Thymus (tissue), 11 donors: ENCODE measurements at regions not wholly inside any gene's neighbourhood (a gene's known extent, or its start where the extent isn't known, plus 50 kb on each side); places are given as distances from the start of the nearest gene placed in this dataset.
A peak's percentile ranks its signal among the peaks of the same experiment; 100 is the strongest.

ENCODE experiments used
- DNase-seq, 9 donors: peaks; one replicate each; pipeline ENCODE4 v3.0.0-alpha.2; 2013; ENCODE audit warnings: low spot score in 9 of 9, low read depth in 6 of 9, missing footprints in 1 of 9
- H3K27ac ChIP-seq, 2 donors: one replicate each; pipeline ENCODE4 v1.5.1; 2013; ENCODE audit warnings: control low read depth in 1 of 2, low read depth in 1 of 2, low read length in 1 of 2, mild to moderate bottlenecking in 1 of 2, moderate library complexity in 1 of 2
- H3K27me3 ChIP-seq, 2 donors: one replicate each; pipeline ENCODE4 v1.5.1; 2013; ENCODE audit warnings: low read length in 1 of 2; ENCODE audit not compliant: control insufficient read depth in 2 of 2, insufficient read depth in 1 of 2
- H3K36me3 ChIP-seq, 2 donors: one replicate each; pipeline ENCODE4 v1.5.1; 2013; ENCODE audit warnings: low read length in 1 of 2, mild to moderate bottlenecking in 1 of 2, moderate library complexity in 1 of 2; ENCODE audit not compliant: control insufficient read depth in 2 of 2, insufficient read depth in 2 of 2
- H3K4me1 ChIP-seq, 2 donors: one replicate each; pipeline ENCODE4 v1.5.1; 2013; ENCODE audit warnings: low read length in 2 of 2; ENCODE audit not compliant: control insufficient read depth in 2 of 2, insufficient read depth in 2 of 2
- H3K4me3 ChIP-seq, 2 donors: one replicate each; pipeline ENCODE4 v1.5.1; 2013; ENCODE audit warnings: low read length in 2 of 2, control low read depth in 1 of 2, mild to moderate bottlenecking in 1 of 2
- H3K9me3 ChIP-seq, 2 donors: one replicate each; pipeline ENCODE4 v1.5.1; 2013; ENCODE audit warnings: low read length in 1 of 2, mild to moderate bottlenecking in 1 of 2; ENCODE audit not compliant: control insufficient read depth in 2 of 2, insufficient read depth in 1 of 2
- WGBS: extraction: QIAGEN DNeasy Blood & Tissue Kit; methylation state at CpG from one replicate; pipeline ENCODE4 v1.1.7; 2013; 5-methylcytosine and 5-hydroxymethylcytosine counted together
- donor health status: healthy.

- Histone ChIP-seq H3K4me1 (peaks cover 39 to 49% of the 10 kb centered on the region in 2 donors), H3K4me3 (no peak overlapping the region), H3K9me3 (no peaks in the 10 kb centered on the region), H3K36me3 (no peaks in the 10 kb centered on the region), H3K27ac (no peak overlapping the region), H3K27me3 (peaks cover 0 to 16% of the 10 kb centered on the region in 2 donors)
- 71% methylated on average over 7 of the region's 7 CpGs for WGBS
- peak in 1 of 9 donors; percentile 37 for DNase-seq
Observed at GRCh38 chr3:14303336-14304100, 98.9 kb upstream of the SLC6A6 start.

GRCh38 chr3:14304101-14305045 lies 98.0 kb upstream of the SLC6A6 start:
- WGBS, result 90% methylated on average over 9 of the region's 9 CpGs
- Histone ChIP-seq H3K36me3 (no peaks in the 10 kb centered on the region), H3K27me3 (peaks cover 0 to 12% of the 10 kb centered on the region in 2 donors), H3K27ac (no peak overlapping the region), H3K4me3 (no peak overlapping the region), H3K4me1 (peaks cover 37 to 44% of the 10 kb centered on the region in 2 donors), H3K9me3 (no peaks in the 10 kb centered on the region)
- DNase-seq, result no peak

GRCh38 chr3:14305324-14305723 lies 97.1 kb upstream of the SLC6A6 start:
- Histone ChIP-seq H3K27ac (no peak overlapping the region), H3K4me1 (peaks cover 37 to 44% of the 10 kb centered on the region in 2 donors), H3K36me3 (no peaks in the 10 kb centered on the region), H3K27me3 (peaks cover 0 to 12% of the 10 kb centered on the region in 2 donors), H3K9me3 (no peaks in the 10 kb centered on the region), H3K4me3 (no peak overlapping the region)
- 76% methylated on average over 8 of the region's 8 CpGs for WGBS
- no peak for DNase-seq

- peaks cover 0 to 16% of the 10 kb centered on the region in 2 donors for H3K27me3 ChIP-seq
- WGBS, result 52% methylated on average over 10 of the region's 10 CpGs
Observed at GRCh38 chr3:14306142-14306541, 96.3 kb upstream of the SLC6A6 start.

GRCh38 chr3:14307656-14308302 lies 94.6 kb upstream of the SLC6A6 start:
- Histone ChIP-seq H3K36me3 (no peaks in the 10 kb centered on the region), H3K4me1 (peaks cover 32 to 41% of the 10 kb centered on the region in 2 donors), H3K27me3 (peaks cover 0 to 23% of the 10 kb centered on the region in 2 donors), H3K9me3 (no peaks in the 10 kb centered on the region), H3K4me3 (no peak overlapping the region), H3K27ac (no peak overlapping the region)
- 97% methylated on average over 18 of the region's 18 CpGs for WGBS
- DNase-seq, result no peak

More at GRCh38 chr3:14306142-14306541, 96.3 kb upstream of the SLC6A6 start:
- Histone ChIP-seq H3K27ac (peak overlapping the region in 1 of 2 donors; percentile 36), H3K9me3 (no peaks in the 10 kb centered on the region), H3K4me1 (peaks cover 37 to 44% of the 10 kb centered on the region in 2 donors), H3K4me3 (no peak overlapping the region), H3K36me3 (no peaks in the 10 kb centered on the region)
- peak in 4 of 9 donors; percentile 19 to 69 (median 30) for DNase-seq

GRCh38 chr3:14311729-14312128 lies 90.7 kb upstream of the SLC6A6 start:
- DNase-seq, result no peak
- Histone ChIP-seq H3K4me1 (peaks cover 0 to 8% of the 10 kb centered on the region in 2 donors), H3K4me3 (no peak overlapping the region), H3K27ac (no peak overlapping the region), H3K36me3 (no peaks in the 10 kb centered on the region), H3K9me3 (no peaks in the 10 kb centered on the region), H3K27me3 (peaks cover 0 to 23% of the 10 kb centered on the region in 2 donors)

GRCh38 chr3:14312375-14312774 lies 90.0 kb upstream of the SLC6A6 start:
- no peaks in the 10 kb centered on the region for H3K9me3 ChIP-seq
- no peak for DNase-seq
- no peak overlapping the region for H3K4me3 ChIP-seq
- no peaks in the 10 kb centered on the region for H3K36me3 ChIP-seq
- peaks cover 0 to 23% of the 10 kb centered on the region in 2 donors for H3K27me3 ChIP-seq
- peaks cover 0 to 3% of the 10 kb centered on the region in 2 donors for H3K4me1 ChIP-seq
- WGBS, result 91% methylated on average over 10 of the region's 10 CpGs
- peak overlapping the region in 1 of 2 donors; percentile 14 for H3K27ac ChIP-seq

- H3K4me3 ChIP-seq, result no peak overlapping the region
- 93% methylated on average over 6 of the region's 6 CpGs for WGBS
- H3K27ac ChIP-seq, result no peak overlapping the region
- H3K36me3 ChIP-seq, result no peaks in the 10 kb centered on the region
- peaks cover 0 to 9% of the 10 kb centered on the region in 2 donors for H3K27me3 ChIP-seq
- no peak for DNase-seq
- H3K4me1 ChIP-seq, result peaks cover 2 to 12% of the 10 kb centered on the region in 2 donors
- H3K9me3 ChIP-seq, result peaks cover 0 to 8% of the 10 kb centered on the region in 2 donors
Observed at GRCh38 chr3:14317057-14317553, 85.3 kb upstream of the SLC6A6 start.
